ENCODE measurements at regions not wholly inside any gene's neighbourhood (a gene's known extent, or its start where the extent isn't known, plus 50 kb on each side); places are given as distances from the start of the nearest gene placed in this dataset.

GRCh38 chr15:93241696-93242585 lies 152.9 kb upstream of the RGMA start:
- Histone ChIP-seq H3K9ac (ENCODE audit: low read depth, low read length) (no peak overlapping the region), H3K27me3 (ENCODE audit: control insufficient read depth, insufficient read depth, low read length) (no peaks in the 10 kb centered on the region), H3K36me3 (ENCODE audit: insufficient read depth, low read length) (no peaks in the 10 kb centered on the region), H3K4me2 (ENCODE audit: low read length) (no peak overlapping the region), H3K9me3 (replicated peaks; ENCODE audit: low read length) (no peaks in the 10 kb centered on the region), H3K4me3 (ENCODE audit: low read length) (no peak overlapping the region), H3K4me1 (ENCODE audit: control insufficient read depth, insufficient read depth, low read length) (no peaks in the 10 kb centered on the region)

- H3K9me3 ChIP-seq (replicated peaks; ENCODE audit: low read length) = no peaks in the 10 kb centered on the region
- no peak overlapping the region for H3K9ac ChIP-seq (ENCODE audit: low read depth, low read length)
- H3K36me3 ChIP-seq (ENCODE audit: insufficient read depth, low read length) = no peaks in the 10 kb centered on the region
- H3K4me1 ChIP-seq (ENCODE audit: control insufficient read depth, insufficient read depth, low read length) = no peaks in the 10 kb centered on the region
- H3K4me3 ChIP-seq (ENCODE audit: low read length) = no peak overlapping the region
- H3K27me3 ChIP-seq (ENCODE audit: control insufficient read depth, insufficient read depth, low read length) = no peaks in the 10 kb centered on the region
- no peak overlapping the region for H3K4me2 ChIP-seq (ENCODE audit: low read length)
Measured at GRCh38 chr15:93239993-93240392, 151.0 kb upstream of the RGMA start.

- Histone ChIP-seq H3K36me3 (ENCODE audit: insufficient read depth, low read length) (no peaks in the 10 kb centered on the region), H3K27me3 (ENCODE audit: control insufficient read depth, insufficient read depth, low read length) (no peaks in the 10 kb centered on the region), H3K9me3 (replicated peaks; ENCODE audit: low read length) (no peaks in the 10 kb centered on the region), H3K4me1 (ENCODE audit: control insufficient read depth, insufficient read depth, low read length) (no peaks in the 10 kb centered on the region), H3K4me3 (ENCODE audit: low read length) (no peak overlapping the region), H3K9ac (ENCODE audit: low read depth, low read length) (no peak overlapping the region), H3K4me2 (ENCODE audit: low read length) (no peak overlapping the region)
Measured at GRCh38 chr15:93239591-93239990, 150.6 kb upstream of the RGMA start.

- Histone ChIP-seq H3K9ac (ENCODE audit: low read depth, low read length) (no peak overlapping the region), H3K36me3 (ENCODE audit: insufficient read depth, low read length) (no peaks in the 10 kb centered on the region), H3K4me2 (ENCODE audit: low read length) (no peak overlapping the region), H3K4me3 (ENCODE audit: low read length) (no peak overlapping the region), H3K27me3 (ENCODE audit: control insufficient read depth, insufficient read depth, low read length) (no peaks in the 10 kb centered on the region), H3K4me1 (ENCODE audit: control insufficient read depth, insufficient read depth, low read length) (no peaks in the 10 kb centered on the region), H3K9me3 (replicated peaks; ENCODE audit: low read length) (no peaks in the 10 kb centered on the region)
Measured at GRCh38 chr15:93238641-93239040, 149.6 kb upstream of the RGMA start.

- no peaks in the 10 kb centered on the region for H3K4me1 ChIP-seq (ENCODE audit: control insufficient read depth, insufficient read depth, low read length)
- H3K4me2 ChIP-seq (ENCODE audit: low read length) = no peak overlapping the region
- no peaks in the 10 kb centered on the region for H3K9me3 ChIP-seq (replicated peaks; ENCODE audit: low read length)
- no peak overlapping the region for H3K4me3 ChIP-seq (ENCODE audit: low read length)
- H3K27me3 ChIP-seq (ENCODE audit: control insufficient read depth, insufficient read depth, low read length) = no peaks in the 10 kb centered on the region
- H3K36me3 ChIP-seq (ENCODE audit: insufficient read depth, low read length) = no peaks in the 10 kb centered on the region
- no peak overlapping the region for H3K9ac ChIP-seq (ENCODE audit: low read depth, low read length)
Measured at GRCh38 chr15:93235926-93236780, 147.1 kb upstream of the RGMA start.

GRCh38 chr15:93235269-93235668 lies 146.3 kb upstream of the RGMA start:
- no peaks in the 10 kb centered on the region for H3K27me3 ChIP-seq (ENCODE audit: control insufficient read depth, insufficient read depth, low read length)
- no peaks in the 10 kb centered on the region for H3K9me3 ChIP-seq (replicated peaks; ENCODE audit: low read length)

GRCh38 chr15:93233710-93234109 lies 144.7 kb upstream of the RGMA start:
- H3K9ac ChIP-seq (ENCODE audit: low read depth, low read length) = no peak overlapping the region
- no peaks in the 10 kb centered on the region for H3K36me3 ChIP-seq (ENCODE audit: insufficient read depth, low read length)
- no peak overlapping the region for H3K4me2 ChIP-seq (ENCODE audit: low read length)
- H3K4me1 ChIP-seq (ENCODE audit: control insufficient read depth, insufficient read depth, low read length) = no peaks in the 10 kb centered on the region
- no peaks in the 10 kb centered on the region for H3K9me3 ChIP-seq (replicated peaks; ENCODE audit: low read length)
- no peaks in the 10 kb centered on the region for H3K27me3 ChIP-seq (ENCODE audit: control insufficient read depth, insufficient read depth, low read length)
- no peak overlapping the region for H3K4me3 ChIP-seq (ENCODE audit: low read length)

More at GRCh38 chr15:93235269-93235668, 146.3 kb upstream of the RGMA start:
- no peaks in the 10 kb centered on the region for H3K36me3 ChIP-seq (ENCODE audit: insufficient read depth, low read length)
- H3K4me3 ChIP-seq (ENCODE audit: low read length) = no peak overlapping the region
- H3K9ac ChIP-seq (ENCODE audit: low read depth, low read length) = no peak overlapping the region
- H3K4me1 ChIP-seq (ENCODE audit: control insufficient read depth, insufficient read depth, low read length) = no peaks in the 10 kb centered on the region
- H3K4me2 ChIP-seq (ENCODE audit: low read length) = no peak overlapping the region

- Histone ChIP-seq H3K9ac (ENCODE audit: low read depth, low read length) (no peak overlapping the region), H3K36me3 (ENCODE audit: insufficient read depth, low read length) (no peaks in the 10 kb centered on the region), H3K27me3 (ENCODE audit: control insufficient read depth, insufficient read depth, low read length) (no peaks in the 10 kb centered on the region), H3K4me2 (ENCODE audit: low read length) (no peak overlapping the region), H3K4me1 (ENCODE audit: control insufficient read depth, insufficient read depth, low read length) (no peaks in the 10 kb centered on the region), H3K4me3 (ENCODE audit: low read length) (no peak overlapping the region), H3K9me3 (replicated peaks; ENCODE audit: low read length) (no peaks in the 10 kb centered on the region)
Measured at GRCh38 chr15:93232845-93233244, 143.8 kb upstream of the RGMA start.

GRCh38 chr15:93231994-93232393 lies 143.0 kb upstream of the RGMA start:
- Histone ChIP-seq H3K4me2 (ENCODE audit: low read length) (no peak overlapping the region), H3K4me1 (ENCODE audit: control insufficient read depth, insufficient read depth, low read length) (no peaks in the 10 kb centered on the region), H3K9me3 (replicated peaks; ENCODE audit: low read length) (no peaks in the 10 kb centered on the region), H3K27me3 (ENCODE audit: control insufficient read depth, insufficient read depth, low read length) (no peaks in the 10 kb centered on the region), H3K36me3 (ENCODE audit: insufficient read depth, low read length) (no peaks in the 10 kb centered on the region), H3K4me3 (ENCODE audit: low read length) (no peak overlapping the region), H3K9ac (ENCODE audit: low read depth, low read length) (no peak overlapping the region)

- no peak overlapping the region for H3K4me3 ChIP-seq (ENCODE audit: low read length)
- H3K4me1 ChIP-seq (ENCODE audit: control insufficient read depth, insufficient read depth, low read length) = no peaks in the 10 kb centered on the region
- H3K9me3 ChIP-seq (replicated peaks; ENCODE audit: low read length) = no peaks in the 10 kb centered on the region
- no peak overlapping the region for H3K9ac ChIP-seq (ENCODE audit: low read depth, low read length)
- no peak overlapping the region for H3K4me2 ChIP-seq (ENCODE audit: low read length)
- H3K27me3 ChIP-seq (ENCODE audit: control insufficient read depth, insufficient read depth, low read length) = no peaks in the 10 kb centered on the region
- H3K36me3 ChIP-seq (ENCODE audit: insufficient read depth, low read length) = no peaks in the 10 kb centered on the region
Measured at GRCh38 chr15:93231261-93231925, 142.4 kb upstream of the RGMA start.

GRCh38 chr15:93228546-93228945 lies 139.5 kb upstream of the RGMA start:
- Histone ChIP-seq H3K4me3 (ENCODE audit: low read length) (no peak overlapping the region), H3K4me2 (ENCODE audit: low read length) (no peak overlapping the region), H3K27me3 (ENCODE audit: control insufficient read depth, insufficient read depth, low read length) (no peaks in the 10 kb centered on the region), H3K36me3 (ENCODE audit: insufficient read depth, low read length) (no peaks in the 10 kb centered on the region), H3K9me3 (replicated peaks; ENCODE audit: low read length) (no peaks in the 10 kb centered on the region), H3K4me1 (ENCODE audit: control insufficient read depth, insufficient read depth, low read length) (no peaks in the 10 kb centered on the region), H3K9ac (ENCODE audit: low read depth, low read length) (no peak overlapping the region)
